HG02642 (cell line): ENCODE measurements at regions not wholly inside any gene's neighbourhood (a gene's known extent, or its start where the extent isn't known, plus 50 kb on each side); places are given as distances from the start of the nearest gene placed in this dataset.
"Not testable (repeated sequence)": the region's sequence is repeated elsewhere in the genome, so short reads cannot be mapped to it uniquely, and the experiment has no call there.

Experiments used
- ATAC-seq: cut with Tn5 transposase; IDR thresholded peaks from one replicate; pipeline ENCODE4 v1.9.1; 2021; ENCODE audit warnings: mild to moderate bottlenecking; ENCODE audit not compliant: unreplicated experiment, poor library complexity

DNA sequence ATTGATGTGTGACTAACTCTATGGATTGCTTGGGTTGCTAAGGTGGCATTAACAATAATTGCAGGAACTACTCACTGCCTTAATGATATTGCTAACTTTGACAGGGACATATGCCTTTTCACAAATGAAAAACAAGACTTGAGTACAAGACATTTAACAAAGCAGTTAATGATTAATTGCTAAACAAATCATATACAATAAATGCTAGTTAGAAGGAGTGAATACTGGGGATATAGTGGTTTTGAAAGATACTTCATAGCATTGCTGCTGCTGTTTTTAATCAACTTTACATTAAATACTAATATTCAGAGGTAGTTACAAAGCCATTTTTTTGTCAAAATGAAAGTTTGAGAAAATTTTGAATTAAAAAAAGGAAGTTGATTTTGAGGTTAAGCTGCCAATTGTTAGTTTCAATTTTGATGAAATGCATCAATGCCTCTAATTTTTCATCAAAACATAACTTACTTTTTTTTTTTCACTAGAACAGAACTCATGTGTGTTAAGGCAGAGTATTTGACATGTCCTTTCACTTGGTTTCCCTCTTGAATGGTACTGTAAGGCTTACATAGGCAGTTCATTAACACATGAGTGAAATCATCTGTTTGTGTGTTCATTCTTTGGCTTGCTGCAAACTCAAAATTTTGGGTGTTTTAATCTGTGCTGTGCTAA is 106.2 kb upstream of the SEMA3D start:
- no peak for ATAC-seq

DNA sequence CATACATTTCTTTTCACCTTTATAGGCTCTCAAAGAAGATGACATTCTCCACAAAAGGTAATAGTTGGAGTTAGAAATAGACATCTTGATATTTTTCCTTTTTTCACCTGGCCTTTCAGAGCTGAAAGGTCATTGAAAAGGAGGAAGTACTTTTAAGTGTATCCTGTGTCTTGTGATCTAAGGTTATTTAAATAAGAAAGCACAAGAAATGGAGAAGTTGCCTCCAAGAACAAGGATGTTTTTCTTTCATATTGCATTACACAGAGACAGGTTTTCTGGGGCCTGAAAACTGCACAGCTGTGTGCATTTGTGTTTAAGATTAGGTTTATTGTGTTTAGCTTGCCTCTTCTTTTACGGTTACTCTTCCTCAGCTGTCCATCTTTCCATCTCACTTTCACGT is 103.4 kb upstream of the SEMA3D start:
- peak; percentile 51 for ATAC-seq

DNA sequence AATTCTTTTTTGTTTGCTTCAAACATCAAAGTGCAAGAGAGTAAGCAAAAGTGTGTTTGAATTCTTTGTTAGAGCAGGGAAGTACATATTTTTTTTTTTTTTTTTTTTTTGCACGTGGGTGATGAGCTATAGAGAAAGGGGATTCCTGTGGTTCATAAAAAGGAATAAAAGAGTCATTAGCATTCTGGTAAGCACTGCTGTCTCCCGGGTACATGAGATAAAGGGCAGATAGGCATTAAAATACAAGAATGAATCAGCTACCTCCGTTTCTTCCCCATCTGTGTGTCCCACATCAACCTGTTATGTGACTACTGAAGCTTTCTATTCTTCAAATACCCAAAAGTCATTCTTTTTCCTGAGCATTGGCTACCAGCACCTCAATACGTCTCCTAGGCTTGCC is 102.4 kb upstream of the SEMA3D start:
- no peak for ATAC-seq

DNA sequence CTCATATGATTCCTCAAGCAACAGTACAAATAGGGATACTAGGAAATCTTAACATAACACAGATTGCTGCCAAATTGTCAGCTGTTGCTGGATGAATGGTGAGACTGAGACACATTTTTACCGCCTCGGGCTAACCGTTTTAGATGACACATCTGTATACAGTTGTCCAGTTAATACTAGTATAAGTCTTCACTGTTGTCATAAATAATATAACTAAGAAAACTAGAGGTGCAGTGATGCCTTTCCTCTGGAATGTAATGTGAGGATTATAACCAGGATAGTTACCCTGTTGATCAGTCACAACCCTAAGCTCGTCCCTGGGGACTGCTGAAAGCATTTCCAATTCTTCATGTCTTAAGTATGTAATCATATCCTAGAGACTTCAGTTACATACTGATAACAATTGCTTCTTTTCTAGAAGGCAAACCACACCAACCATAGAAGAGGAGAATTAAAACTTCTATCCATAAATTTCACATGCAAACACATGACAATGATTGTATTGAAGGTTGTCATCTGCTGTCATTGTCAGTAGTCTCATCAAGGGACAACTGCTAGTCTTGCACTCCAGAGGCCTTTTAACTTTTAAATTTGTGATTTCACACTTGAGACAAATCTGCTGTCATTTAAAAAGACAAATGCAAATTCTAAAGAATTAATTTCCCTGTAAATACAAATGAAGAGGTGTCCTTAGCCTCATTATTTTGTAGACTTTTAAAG is 100.4 kb upstream of the SEMA3D start:
- ATAC-seq = no peak

DNA sequence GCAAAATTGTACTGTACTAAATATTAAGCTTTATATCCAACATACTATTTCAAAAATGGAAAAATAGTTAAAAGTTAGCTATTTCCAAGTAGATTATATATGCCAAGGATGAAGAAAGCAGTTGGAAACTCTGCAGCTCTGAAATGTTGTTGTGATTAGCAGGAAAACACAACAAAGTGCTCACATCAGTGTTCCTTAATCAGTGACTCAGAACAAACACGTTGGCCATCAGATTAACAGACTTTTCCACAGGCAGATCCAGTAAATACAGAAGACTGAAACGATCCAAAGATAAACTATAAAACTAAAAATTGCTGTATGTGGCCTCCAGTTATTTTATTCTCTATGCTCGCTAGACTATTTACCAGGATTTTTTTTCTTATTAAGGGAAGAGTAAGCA is 99.6 kb upstream of the SEMA3D start:
- no peak for ATAC-seq

DNA sequence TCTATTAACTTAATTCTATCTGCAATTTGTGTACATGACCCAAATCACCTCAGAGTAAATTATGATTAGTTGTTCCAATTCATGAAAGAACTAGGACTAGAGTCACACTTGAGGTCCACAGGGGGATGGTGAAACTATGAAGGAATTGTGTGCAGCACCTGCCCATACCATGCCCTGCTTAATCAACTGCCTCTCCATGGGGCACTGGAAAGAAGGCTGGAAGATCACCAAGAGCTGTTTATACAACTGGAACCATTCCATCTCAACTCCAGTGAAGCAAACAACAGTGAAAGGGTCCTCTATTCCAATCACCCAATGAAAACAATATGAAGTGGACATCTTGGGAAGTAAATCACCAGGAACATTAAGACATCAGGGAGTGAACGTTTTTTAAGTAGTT is 98.7 kb upstream of the SEMA3D start:
- ATAC-seq = no peak

DNA sequence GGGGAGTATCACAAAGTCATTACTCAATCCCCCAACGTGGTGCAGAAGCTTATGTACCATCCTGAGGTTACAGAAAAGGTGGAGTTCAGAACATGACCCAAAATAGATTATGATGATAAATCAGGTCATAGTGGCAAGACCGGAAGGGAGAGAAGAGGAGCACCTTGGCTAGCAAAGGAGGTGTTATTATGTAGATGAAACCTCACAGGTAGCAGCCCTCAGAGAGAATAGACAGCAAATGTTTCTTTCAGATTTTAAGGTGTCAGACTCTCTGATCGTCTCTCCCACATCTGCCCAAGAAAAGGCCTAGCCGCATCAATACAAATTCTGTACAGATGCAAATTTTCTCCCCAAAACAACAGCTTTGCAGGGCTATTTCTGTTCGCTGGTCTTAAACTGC is 88.3 kb upstream of the SEMA3D start:
- no peak for ATAC-seq

DNA sequence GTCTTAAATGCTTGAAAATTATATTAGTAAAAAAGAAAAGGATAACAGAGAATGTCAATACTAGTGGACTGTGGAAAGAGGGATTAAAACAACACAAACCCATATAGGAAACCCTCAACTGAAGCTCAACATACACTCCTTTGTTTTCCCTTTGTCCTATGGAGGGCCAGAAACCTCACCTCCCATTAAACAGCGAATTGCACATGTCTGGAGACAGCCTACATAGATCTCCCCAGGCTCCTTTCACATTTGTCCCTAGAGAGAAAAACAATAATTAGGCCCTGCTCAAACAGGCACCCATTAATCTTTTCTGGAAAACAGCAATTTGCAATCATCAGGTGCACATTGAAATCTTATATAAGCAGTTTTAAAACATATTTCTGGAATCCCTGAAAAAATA is 87.6 kb upstream of the SEMA3D start:
- no peak for ATAC-seq

DNA sequence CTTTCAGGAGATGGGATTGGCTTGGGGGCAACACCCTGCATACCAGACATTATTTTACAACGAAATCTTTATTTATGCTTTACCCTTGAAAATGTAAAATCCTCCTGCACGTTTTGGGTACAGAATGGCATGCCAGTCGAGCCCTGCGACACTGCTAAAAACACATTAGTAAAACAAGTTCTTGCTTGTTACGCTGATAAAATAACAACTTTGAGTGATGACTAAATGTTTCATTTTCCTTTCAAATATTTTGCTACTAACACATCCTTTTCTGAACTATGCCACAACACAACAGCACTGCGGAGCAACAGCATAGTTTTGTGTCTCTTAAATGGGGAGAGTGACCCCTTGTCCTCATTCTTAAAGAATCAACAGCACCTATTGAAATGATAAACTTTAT is 76.0 kb upstream of the SEMA3D start:
- no peak for ATAC-seq

DNA sequence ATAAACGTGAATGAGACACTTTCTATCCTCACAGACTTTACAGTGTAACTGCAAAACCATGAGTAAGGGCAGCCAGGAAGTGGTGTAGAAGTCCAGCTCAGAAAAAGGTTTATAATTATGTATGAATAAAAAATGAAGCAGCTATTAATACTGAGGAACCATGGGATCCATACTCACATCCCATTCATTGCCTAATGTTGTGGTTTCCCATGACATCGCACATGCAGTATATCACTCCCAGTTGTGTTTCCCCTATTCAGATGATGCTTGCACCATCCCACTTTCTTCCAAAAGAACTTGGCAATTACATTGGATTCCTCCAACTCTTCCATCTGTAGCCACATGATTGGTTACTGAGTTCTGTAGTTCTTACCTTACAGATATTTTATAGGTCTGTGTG is 74.5 kb upstream of the SEMA3D start:
- ATAC-seq = no peak

DNA sequence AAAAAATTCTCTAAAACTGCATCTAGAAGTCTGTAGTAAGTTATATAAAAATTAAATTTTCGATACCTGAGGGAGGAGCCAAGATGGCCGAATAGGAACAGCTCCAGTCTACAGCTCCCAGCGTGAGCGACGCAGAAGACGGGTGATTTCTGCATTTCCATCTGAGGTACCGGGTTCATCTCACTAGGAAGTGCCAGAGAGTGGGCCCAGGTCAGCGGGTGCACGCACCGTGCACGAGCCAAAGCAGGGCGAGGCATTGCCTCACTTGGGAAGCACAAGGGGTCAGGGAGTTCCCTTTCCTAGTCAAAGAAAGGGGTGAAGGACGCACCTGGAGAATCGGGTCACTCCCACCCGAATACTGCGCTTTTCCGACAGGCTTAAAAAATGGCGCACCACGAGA is 62.9 kb upstream of the SEMA3D start:
- not testable (repeated sequence) for ATAC-seq

DNA sequence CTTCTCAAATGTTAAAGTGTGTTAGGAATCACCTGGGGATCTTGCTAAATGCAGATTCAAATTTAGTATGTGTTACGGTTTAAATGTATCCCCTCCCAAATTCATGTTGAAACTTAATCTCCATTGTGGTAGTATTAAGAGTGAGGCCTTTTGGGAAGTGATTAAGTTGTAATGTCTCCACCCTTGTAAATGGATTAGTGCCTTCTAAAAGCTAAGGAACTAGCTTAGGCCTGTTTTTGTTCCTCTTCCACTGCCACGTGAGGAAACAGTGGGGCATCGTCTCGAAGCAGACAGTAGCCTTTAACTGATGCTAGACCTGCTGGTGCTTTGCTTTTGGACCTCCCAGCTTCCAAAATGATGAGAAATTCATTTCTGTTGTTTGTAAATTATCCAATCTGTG is 52.3 kb upstream of the SEMA3D start:
- ATAC-seq = no peak

DNA sequence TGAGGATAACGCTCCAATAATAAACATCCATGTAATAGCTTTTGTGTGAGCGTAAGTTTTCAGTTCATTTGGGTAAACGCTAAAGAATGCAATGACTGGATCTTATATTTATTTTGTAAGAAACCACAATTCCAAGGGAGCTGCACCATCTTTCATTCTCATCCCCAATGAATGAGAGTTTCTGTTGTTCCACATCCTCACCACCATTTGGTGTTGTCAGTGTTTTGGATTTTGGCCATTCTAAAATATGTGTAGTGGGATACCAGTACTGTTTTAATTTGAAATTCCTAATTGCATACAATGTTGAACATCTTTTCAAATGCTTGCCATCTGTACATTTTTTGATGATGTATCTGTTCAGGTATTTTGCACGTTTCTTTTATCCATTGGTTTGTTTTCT is 50.9 kb upstream of the SEMA3D start:
- ATAC-seq = no peak
